HG02938 (cell line): ENCODE measurements at regions not wholly inside any gene's neighbourhood (a gene's known extent, or its start where the extent isn't known, plus 50 kb on each side); places are given as distances from the start of the nearest gene placed in this dataset.
"Not testable (repeated sequence)": the region's sequence is repeated elsewhere in the genome, so short reads cannot be mapped to it uniquely, and the experiment has no call there.

Experiments
- ATAC-seq: cut with Tn5 transposase; IDR thresholded peaks from one replicate; pipeline ENCODE4 v1.9.1; 2021; ENCODE audit warnings: mild to moderate bottlenecking, moderate library complexity; ENCODE audit not compliant: unreplicated experiment

GRCh38 chr16:76797457-76797856 is 393.5 kb upstream of the MON1B start:
- ATAC-seq = no peak

GRCh38 chr16:76800196-76800595 is 390.8 kb upstream of the MON1B start:
- ATAC-seq = no peak

- no peak for ATAC-seq
Measured at GRCh38 chr16:76801357-76801756, 389.6 kb upstream of the MON1B start.

GRCh38 chr16:76816475-76816874 is 374.5 kb upstream of the MON1B start:
- ATAC-seq = no peak

GRCh38 chr16:76818606-76819181 is 372.3 kb upstream of the MON1B start:
- ATAC-seq = no peak

- no peak for ATAC-seq
Measured at GRCh38 chr16:76819226-76819916, 371.6 kb upstream of the MON1B start.

GRCh38 chr16:76824221-76824620 is 366.8 kb upstream of the MON1B start:
- no peak for ATAC-seq

GRCh38 chr16:76824791-76825190 is 366.2 kb upstream of the MON1B start:
- ATAC-seq = no peak

GRCh38 chr16:76835339-76835738 is 355.7 kb upstream of the MON1B start:
- no peak for ATAC-seq

- no peak for ATAC-seq
Measured at GRCh38 chr16:76835779-76836300, 355.1 kb upstream of the MON1B start.

- no peak for ATAC-seq
Measured at GRCh38 chr16:76837872-76838271, 353.1 kb upstream of the MON1B start.

GRCh38 chr16:76854234-76854633 is 336.8 kb upstream of the MON1B start:
- no peak for ATAC-seq

GRCh38 chr16:76856112-76856511 is 334.9 kb upstream of the MON1B start:
- ATAC-seq = no peak

- ATAC-seq = no peak
Measured at GRCh38 chr16:76857402-76857801, 333.6 kb upstream of the MON1B start.

GRCh38 chr16:76862901-76863300 is 328.1 kb upstream of the MON1B start:
- ATAC-seq = no peak

GRCh38 chr16:76866994-76867393 is 324.0 kb upstream of the MON1B start:
- ATAC-seq = no peak

- ATAC-seq = no peak
Measured at GRCh38 chr16:76875898-76876297, 315.1 kb upstream of the MON1B start.

GRCh38 chr16:76879420-76879819 is 311.6 kb upstream of the MON1B start:
- no peak for ATAC-seq

- ATAC-seq = not testable (repeated sequence)
Measured at GRCh38 chr16:76880523-76880922, 310.5 kb upstream of the MON1B start.

GRCh38 chr16:76882105-76882504 is 308.9 kb upstream of the MON1B start:
- no peak for ATAC-seq

- ATAC-seq = no peak
Measured at GRCh38 chr16:76883076-76883475, 307.9 kb upstream of the MON1B start.

- ATAC-seq = no peak
Measured at GRCh38 chr16:76885776-76886537, 305.0 kb upstream of the MON1B start.
